DND-41 (cell line): ENCODE measurements at regions not wholly inside any gene's neighbourhood (a gene's known extent, or its start where the extent isn't known, plus 50 kb on each side); places are given as distances from the start of the nearest gene placed in this dataset.

Experiments used
- ATAC-seq: fragments of 200-7000 bp; cut with Tn5 transposase; 3 replicates; pipeline ENCODE4 v1.9.1; 2021; ENCODE audit warnings: low read depth; ENCODE audit not compliant: insufficient read depth
- DNase-seq: peaks from one replicate; pipeline ENCODE4 v3.0.0-alpha.2; 2020
- H2AFZ ChIP-seq: 2 replicates; pipeline ENCODE4 v1.6.0; 2012; ENCODE audit warnings: low read depth, low read length
- H3K27ac ChIP-seq: 2 replicates; pipeline ENCODE4 v1.5.1; 2012; ENCODE audit warnings: low read length, inconsistent platforms
- H3K27me3 ChIP-seq: fragments of 200-600 bp; sonication (generic); 2 replicates; pipeline ENCODE4 v1.6.0; 2012; ENCODE audit warnings: low read length, mild to moderate bottlenecking, inconsistent platforms; ENCODE audit not compliant: insufficient read depth, poor library complexity
- H3K36me3 ChIP-seq: 2 replicates; pipeline ENCODE4 v1.5.1; 2012; ENCODE audit warnings: low read length, inconsistent platforms; ENCODE audit not compliant: insufficient read depth
- H3K4me1 ChIP-seq: 2 replicates; pipeline ENCODE4 v1.5.1; 2012; ENCODE audit warnings: mild to moderate bottlenecking, low read length; ENCODE audit not compliant: insufficient read depth
- H3K4me2 ChIP-seq: 2 replicates; pipeline ENCODE4 v1.6.0; 2012; ENCODE audit warnings: mild to moderate bottlenecking, moderate library complexity, low read length, inconsistent platforms; ENCODE audit not compliant: insufficient read depth
- H3K4me3 ChIP-seq, 2 experiments: fragments of 200-600 bp in 1 of 2; shearing (Covaris generic) in 1 of 2; 2 replicates each; pipeline ENCODE4 v1.5.1; 2012 to 2016; ENCODE audit warnings: inconsistent platforms in 2 of 2, low read length in 2 of 2, mild to moderate bottlenecking in 2 of 2, low read depth in 1 of 2, moderate library complexity in 1 of 2
- H3K79me2 ChIP-seq: 2 replicates; pipeline ENCODE4 v1.6.0; 2012; ENCODE audit warnings: low read length, inconsistent platforms; ENCODE audit not compliant: insufficient read depth
- H3K9ac ChIP-seq: 2 replicates; pipeline ENCODE4 v1.6.0; 2012; ENCODE audit warnings: low read depth, mild to moderate bottlenecking, inconsistent platforms, low read length, moderate library complexity
- H3K9me3 ChIP-seq: 2 replicates; pipeline ENCODE4 v1.5.1; 2012; ENCODE audit warnings: low read length, moderate library complexity, mild to moderate bottlenecking, inconsistent platforms; ENCODE audit not compliant: insufficient read depth, severe bottlenecking
- H4K20me1 ChIP-seq: 2 replicates; pipeline ENCODE4 v1.6.0; 2012; ENCODE audit warnings: low read length; ENCODE audit not compliant: insufficient read depth
- CTCF ChIP-seq: IDR thresholded peaks from 2 replicates; pipeline ENCODE4 v1.5.1; 2012; ENCODE audit warnings: borderline replicate concordance, low read length, moderate library complexity, mild to moderate bottlenecking; ENCODE audit not compliant: poor library complexity, severe bottlenecking; ENCODE audit errors: extremely low read depth
- EZH2 ChIP-seq: IDR thresholded peaks from 3 replicates; pipeline ENCODE4 v1.6.1; 2012; ENCODE audit warnings: borderline replicate concordance, low read depth, mild to moderate bottlenecking, moderate library complexity, low read length, inconsistent platforms; ENCODE audit not compliant: severe bottlenecking

DNA sequence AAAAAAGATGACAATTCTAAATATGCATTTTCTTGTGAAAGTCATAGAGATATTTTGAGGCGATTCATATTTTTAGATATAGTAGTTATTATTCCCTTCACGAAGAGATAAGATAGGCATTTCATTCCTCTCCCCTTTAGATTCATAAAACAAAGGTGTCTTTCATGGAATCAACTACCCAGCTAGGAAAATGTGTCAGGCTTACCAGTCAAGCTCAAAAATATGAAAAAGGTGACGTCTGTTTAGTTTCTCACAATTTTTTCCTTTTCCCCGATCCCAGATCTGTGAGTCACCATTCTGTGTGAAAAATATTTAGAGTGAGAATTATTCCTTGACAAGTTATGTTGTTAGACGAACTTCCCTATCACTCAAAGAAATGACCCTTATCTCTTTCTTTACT, 95.4 kb upstream of the FN1 start:
- Histone ChIP-seq H3K79me2 (no peaks in the 10 kb centered on the region), H3K4me2 (no peak overlapping the region), H3K27ac (no peak overlapping the region), H2AFZ (no peak overlapping the region), H3K4me3 (no peak overlapping the region), H3K4me1 (no peaks in the 10 kb centered on the region), H4K20me1 (no peaks in the 10 kb centered on the region), H3K9ac (no peak overlapping the region), H3K36me3 (no peaks in the 10 kb centered on the region), H3K9me3 (no peaks in the 10 kb centered on the region), H3K27me3 (peaks cover 2% of the 10 kb centered on the region)
- ATAC-seq = no peak
- no peak for DNase-seq
- no peak for TF ChIP-seq CTCF
- no peak for TF ChIP-seq EZH2

GRCh38 chr2:215530191-215530968, 94.5 kb upstream of the FN1 start:
- H3K27ac ChIP-seq = no peak overlapping the region
- ATAC-seq = no peak
- H3K36me3 ChIP-seq = no peaks in the 10 kb centered on the region
- TF ChIP-seq CTCF = no peak
- no peak for TF ChIP-seq EZH2
- H4K20me1 ChIP-seq = no peaks in the 10 kb centered on the region
- H3K27me3 ChIP-seq = peaks cover 2% of the 10 kb centered on the region
- H3K4me3 ChIP-seq = no peak overlapping the region
- H2AFZ ChIP-seq = no peak overlapping the region
- H3K9ac ChIP-seq = no peak overlapping the region
- H3K79me2 ChIP-seq = no peaks in the 10 kb centered on the region
- DNase-seq = no peak
- H3K4me1 ChIP-seq = no peaks in the 10 kb centered on the region
- H3K9me3 ChIP-seq = no peaks in the 10 kb centered on the region
- H3K4me2 ChIP-seq = no peak overlapping the region

- no peaks in the 10 kb centered on the region for H3K4me1 ChIP-seq
- no peak overlapping the region for H3K4me3 ChIP-seq
- H4K20me1 ChIP-seq = no peaks in the 10 kb centered on the region
- H3K9me3 ChIP-seq = no peaks in the 10 kb centered on the region
- no peaks in the 10 kb centered on the region for H3K36me3 ChIP-seq
- no peak for TF ChIP-seq EZH2
- no peaks in the 10 kb centered on the region for H3K79me2 ChIP-seq
- peaks cover 2% of the 10 kb centered on the region for H3K27me3 ChIP-seq
- no peak overlapping the region for H3K4me2 ChIP-seq
- no peak overlapping the region for H2AFZ ChIP-seq
- H3K27ac ChIP-seq = no peak overlapping the region
- ATAC-seq = no peak
- no peak overlapping the region for H3K9ac ChIP-seq
- DNase-seq = no peak
These were observed 93.4 kb upstream of the FN1 start for GRCh38 chr2:215529271-215529670.

- no peak overlapping the region for H3K27ac ChIP-seq
- no peak for TF ChIP-seq CTCF
These were observed 92.7 kb upstream of the FN1 start for GRCh38 chr2:215528555-215528954.

More at GRCh38 chr2:215528555-215528954, 92.7 kb upstream of the FN1 start:
- no peaks in the 10 kb centered on the region for H3K4me1 ChIP-seq
- no peak overlapping the region for H2AFZ ChIP-seq
- no peak overlapping the region for H3K9ac ChIP-seq
- no peaks in the 10 kb centered on the region for H3K79me2 ChIP-seq
- no peak overlapping the region for H3K4me3 ChIP-seq
- ATAC-seq = no peak
- no peak for DNase-seq
- no peaks in the 10 kb centered on the region for H4K20me1 ChIP-seq
- H3K27me3 ChIP-seq = peaks cover 2% of the 10 kb centered on the region
- H3K9me3 ChIP-seq = no peaks in the 10 kb centered on the region
- H3K4me2 ChIP-seq = no peak overlapping the region
- no peaks in the 10 kb centered on the region for H3K36me3 ChIP-seq
